HG02870 (cell line): ENCODE measurements at regions not wholly inside any gene's neighbourhood (a gene's known extent, or its start where the extent isn't known, plus 50 kb on each side); places are given as distances from the start of the nearest gene placed in this dataset.

Experiments
- ATAC-seq: cut with Tn5 transposase; IDR thresholded peaks from one replicate; pipeline ENCODE4 v1.9.1; 2021; ENCODE audit warnings: mild to moderate bottlenecking, moderate library complexity; ENCODE audit not compliant: unreplicated experiment

GRCh38 chr12:104858611-104859543 is 99.2 kb downstream of the SLC41A2 start:
- no peak for ATAC-seq

GRCh38 chr12:104856531-104856930 is 101.6 kb downstream of the SLC41A2 start:
- no peak for ATAC-seq

GRCh38 chr12:104855599-104855998 is 102.5 kb downstream of the SLC41A2 start:
- ATAC-seq, result no peak

- ATAC-seq, result no peak
Measured at GRCh38 chr12:104852896-104853295, 105.2 kb downstream of the SLC41A2 start.

GRCh38 chr12:104852102-104852501 is 106.0 kb downstream of the SLC41A2 start:
- ATAC-seq, result no peak

- no peak for ATAC-seq
Measured at GRCh38 chr12:104850781-104851180, 107.3 kb downstream of the SLC41A2 start.

GRCh38 chr12:104846056-104846767 is 111.9 kb downstream of the SLC41A2 start:
- no peak for ATAC-seq

GRCh38 chr12:104844123-104844522 is 114.0 kb downstream of the SLC41A2 start:
- no peak for ATAC-seq

GRCh38 chr12:104840262-104840661 is 117.8 kb downstream of the SLC41A2 start:
- ATAC-seq, result no peak

- ATAC-seq, result no peak
Measured at GRCh38 chr12:104835317-104835716, 122.8 kb downstream of the SLC41A2 start.

GRCh38 chr12:104834607-104835006 is 123.5 kb downstream of the SLC41A2 start:
- no peak for ATAC-seq

GRCh38 chr12:104833756-104834155 is 124.3 kb downstream of the SLC41A2 start:
- no peak for ATAC-seq

- ATAC-seq, result no peak
Measured at GRCh38 chr12:104828015-104828414, 130.1 kb downstream of the SLC41A2 start.

GRCh38 chr12:104827587-104827986 is 130.5 kb downstream of the SLC41A2 start:
- ATAC-seq, result no peak

GRCh38 chr12:104825408-104825807 is 132.7 kb downstream of the SLC41A2 start:
- no peak for ATAC-seq

GRCh38 chr12:104823985-104824461 is 134.1 kb downstream of the SLC41A2 start:
- no peak for ATAC-seq

GRCh38 chr12:104822941-104823340 is 135.1 kb downstream of the SLC41A2 start:
- no peak for ATAC-seq

GRCh38 chr12:104816845-104817503 is 141.1 kb downstream of the SLC41A2 start:
- ATAC-seq, result no peak

- ATAC-seq, result no peak
Measured at GRCh38 chr12:104815935-104816334, 142.2 kb downstream of the SLC41A2 start.

GRCh38 chr12:104814944-104815343 is 143.1 kb downstream of the SLC41A2 start:
- no peak for ATAC-seq
